IPS DF 6.9 (cell line): ENCODE measurements at regions not wholly inside any gene's neighbourhood (a gene's known extent, or its start where the extent isn't known, plus 50 kb on each side); places are given as distances from the start of the nearest gene placed in this dataset.

Experiments
- DNase-seq: peaks from one replicate; pipeline ENCODE4 v3.0.0-alpha.2; 2013; ENCODE audit warnings: low read depth, low spot score
- H3K27ac ChIP-seq: one replicate; pipeline ENCODE4 v1.5.1; 2013; ENCODE audit warnings: low read length, control low read depth
- H3K27me3 ChIP-seq: 2 replicates; pipeline ENCODE4 v1.6.1; 2013; ENCODE audit warnings: mild to moderate bottlenecking, low read length; ENCODE audit not compliant: control insufficient read depth, insufficient read depth
- H3K36me3 ChIP-seq: 2 replicates; pipeline ENCODE4 v1.6.1; 2013; ENCODE audit warnings: low read length; ENCODE audit not compliant: control insufficient read depth, insufficient read depth
- H3K4me1 ChIP-seq: 2 replicates; pipeline ENCODE4 v1.6.1; 2013; ENCODE audit warnings: low read length; ENCODE audit not compliant: control insufficient read depth, insufficient read depth
- H3K4me3 ChIP-seq: 2 replicates; pipeline ENCODE4 v1.5.1; 2013; ENCODE audit warnings: mild to moderate bottlenecking, low read length
- H3K9me3 ChIP-seq: 2 replicates; pipeline ENCODE4 v1.6.1; 2013; ENCODE audit warnings: low read length, inconsistent platforms; ENCODE audit not compliant: control insufficient read depth, insufficient read depth
- WGBS: extraction: QIAGEN DNeasy Blood & Tissue Kit; methylation state at CpG from one replicate; pipeline ENCODE4 v1.1.7; 2013; ENCODE audit warnings: mixed read lengths, missing lambda C conversion rate; ENCODE audit not compliant: insufficient read length, insufficient coverage; 5-methylcytosine and 5-hydroxymethylcytosine counted together

DNA sequence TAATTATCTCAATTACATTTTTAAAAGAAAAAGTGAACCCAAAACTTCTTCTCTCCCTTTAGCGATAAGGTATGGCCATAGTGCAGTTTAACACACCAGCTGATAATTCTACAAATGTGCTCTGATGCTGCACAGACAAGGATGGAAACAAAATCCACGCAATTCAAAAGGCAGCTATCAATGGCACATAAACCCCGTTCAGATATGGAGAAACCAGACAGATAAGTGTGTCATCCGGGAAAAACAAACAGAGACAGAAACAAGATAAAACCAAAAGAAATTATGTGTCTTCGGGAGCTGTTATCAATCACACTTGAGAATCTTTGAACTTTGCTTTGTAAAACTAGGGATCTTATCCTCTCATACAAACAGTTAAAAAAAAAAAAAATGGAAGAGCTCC lies 73.6 kb downstream of the SIPA1L2 start:
- Histone ChIP-seq H3K9me3 (no peaks in the 10 kb centered on the region), H3K4me1 (peaks cover 7% of the 10 kb centered on the region; the same call in 1 of the 2 replicates), H3K4me3 (no peak overlapping the region), H3K27me3 (no peaks in the 10 kb centered on the region), H3K27ac (no peak overlapping the region), H3K36me3 (no peaks in the 10 kb centered on the region)
- WGBS = no CpG with 5 or more reads among the region's 5 CpGs
- no peak for DNase-seq

DNA sequence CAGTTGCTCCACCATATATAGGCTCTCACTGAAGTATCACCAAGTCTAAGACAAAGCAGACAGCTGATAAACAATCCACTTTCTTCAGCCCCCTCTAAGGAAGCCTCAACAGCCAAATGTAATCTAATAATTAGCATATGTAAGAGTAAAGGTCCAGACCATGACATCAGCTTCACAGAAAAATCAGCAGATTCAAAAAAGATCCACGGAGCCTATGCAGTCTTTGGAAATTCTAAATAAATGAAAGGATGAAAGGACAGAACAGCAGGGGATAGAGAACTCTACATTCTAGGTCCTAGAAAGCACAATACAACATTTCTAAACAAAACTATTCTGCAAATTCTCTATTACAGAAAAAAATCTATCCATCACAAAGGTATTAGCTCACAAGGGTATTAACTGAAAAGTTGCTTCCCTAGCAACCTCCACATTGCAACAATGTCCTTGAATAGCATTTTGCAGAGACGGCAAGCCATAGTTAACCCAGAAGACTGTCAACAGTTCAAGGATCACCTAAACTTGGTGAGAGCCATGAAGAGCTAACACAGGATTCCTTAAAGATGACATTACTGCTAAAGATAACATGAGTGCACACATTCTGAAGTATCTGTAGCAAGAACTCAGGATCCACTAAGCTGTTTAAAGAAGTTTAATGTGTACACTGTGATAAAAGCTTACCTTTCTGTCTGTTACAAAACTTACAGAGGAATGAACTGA lies 74.3 kb downstream of the SIPA1L2 start:
- Histone ChIP-seq H3K4me1 (peaks cover 7% of the 10 kb centered on the region; the same call in 1 of the 2 replicates), H3K9me3 (no peaks in the 10 kb centered on the region), H3K36me3 (no peaks in the 10 kb centered on the region), H3K27ac (no peak overlapping the region), H3K27me3 (no peaks in the 10 kb centered on the region), H3K4me3 (no peak overlapping the region)
- no peak for DNase-seq
- WGBS = no CpG with 5 or more reads among the region's 2 CpGs

DNA sequence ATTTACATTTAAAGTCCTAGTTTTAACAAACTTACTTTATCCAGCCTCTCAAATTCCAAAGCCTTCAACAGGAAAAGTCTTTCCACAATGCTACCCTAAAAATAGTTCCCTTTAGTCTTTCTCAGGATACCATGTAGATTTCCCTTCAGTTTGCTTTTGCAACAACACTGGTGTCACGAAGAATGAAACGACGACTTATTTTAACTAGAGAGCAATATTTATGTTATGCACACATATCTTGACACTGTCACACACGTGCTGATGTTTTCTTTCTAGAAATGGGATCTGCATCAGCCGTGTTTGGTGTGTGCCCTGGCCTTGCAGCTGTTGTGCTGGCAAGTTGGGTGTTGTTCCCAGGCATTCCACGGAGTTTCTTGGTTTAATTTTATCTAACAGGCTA lies 75.5 kb downstream of the SIPA1L2 start:
- no peak for DNase-seq
- Histone ChIP-seq H3K4me3 (no peak overlapping the region), H3K36me3 (no peaks in the 10 kb centered on the region), H3K27ac (no peak overlapping the region), H3K9me3 (no peaks in the 10 kb centered on the region), H3K27me3 (no peaks in the 10 kb centered on the region), H3K4me1 (peaks cover 7% of the 10 kb centered on the region; the same call in 1 of the 2 replicates)
- no CpG with 5 or more reads among the region's 6 CpGs for WGBS

DNA sequence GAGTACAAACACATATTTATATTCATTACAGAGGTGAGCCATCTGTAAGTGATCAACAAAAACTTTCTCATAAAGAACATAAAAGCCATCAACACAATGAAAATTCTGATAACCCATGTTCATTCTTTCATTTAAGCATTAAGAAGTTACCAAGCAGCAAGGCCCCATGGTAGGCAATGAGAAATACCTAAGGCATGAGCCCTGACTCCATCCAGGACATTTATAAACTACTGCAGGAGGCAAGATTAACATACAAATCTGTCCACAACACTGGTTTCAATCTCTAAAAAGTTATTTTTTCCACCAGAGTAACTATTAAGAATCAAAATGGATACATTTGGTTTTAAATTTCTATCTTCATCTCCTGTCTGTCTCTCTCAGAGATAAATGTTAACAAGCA lies 76.1 kb downstream of the SIPA1L2 start:
- H3K27ac ChIP-seq = no peak overlapping the region
- DNase-seq = no peak
- peaks cover 9% of the 10 kb centered on the region for H3K4me1 ChIP-seq
- H3K4me3 ChIP-seq = no peak overlapping the region
- H3K36me3 ChIP-seq = no peaks in the 10 kb centered on the region
- no peaks in the 10 kb centered on the region for H3K9me3 ChIP-seq
- no peaks in the 10 kb centered on the region for H3K27me3 ChIP-seq

DNA sequence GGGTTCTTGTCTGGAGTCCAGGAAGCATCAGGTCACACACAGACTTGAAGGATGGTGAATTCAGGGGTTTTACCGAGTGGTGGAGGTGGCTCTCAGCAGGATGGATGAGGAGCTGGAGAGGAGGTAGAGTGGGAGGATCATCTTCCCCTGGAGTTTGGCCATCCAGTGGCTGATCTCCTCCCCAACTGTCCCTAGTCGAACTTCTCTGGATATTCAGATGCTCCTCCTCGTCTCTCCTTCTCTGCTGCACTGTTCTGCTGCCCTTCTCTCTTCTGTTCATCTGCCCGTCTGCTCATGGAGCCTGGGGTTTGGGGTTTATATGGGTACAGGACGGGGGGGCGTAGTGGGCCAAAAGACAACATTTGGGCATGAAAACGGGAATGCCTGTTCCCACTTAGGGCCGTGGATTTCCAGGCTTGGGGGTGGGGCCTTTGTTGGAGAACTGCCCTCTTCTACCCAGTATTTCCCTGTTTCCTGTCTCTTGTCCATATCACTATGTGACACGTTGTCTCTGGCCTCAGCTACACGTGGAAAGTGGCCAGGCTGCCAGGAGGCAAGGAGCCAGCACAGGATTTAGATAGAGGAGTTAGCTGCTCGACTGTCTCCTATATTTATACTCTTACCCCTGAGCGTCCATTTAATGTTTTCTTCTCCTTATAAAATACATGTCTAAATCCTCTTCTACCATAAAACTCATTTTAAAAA lies 76.7 kb downstream of the SIPA1L2 start:
- no peak for DNase-seq
- 100% methylated on average over 1 of the region's 12 CpGs for WGBS
- no peaks in the 10 kb centered on the region for H3K9me3 ChIP-seq
- H3K27me3 ChIP-seq = no peaks in the 10 kb centered on the region
- no peak overlapping the region for H3K4me3 ChIP-seq
- no peak overlapping the region for H3K27ac ChIP-seq
- peaks cover 11% of the 10 kb centered on the region for H3K4me1 ChIP-seq
- H3K36me3 ChIP-seq = no peaks in the 10 kb centered on the region

DNA sequence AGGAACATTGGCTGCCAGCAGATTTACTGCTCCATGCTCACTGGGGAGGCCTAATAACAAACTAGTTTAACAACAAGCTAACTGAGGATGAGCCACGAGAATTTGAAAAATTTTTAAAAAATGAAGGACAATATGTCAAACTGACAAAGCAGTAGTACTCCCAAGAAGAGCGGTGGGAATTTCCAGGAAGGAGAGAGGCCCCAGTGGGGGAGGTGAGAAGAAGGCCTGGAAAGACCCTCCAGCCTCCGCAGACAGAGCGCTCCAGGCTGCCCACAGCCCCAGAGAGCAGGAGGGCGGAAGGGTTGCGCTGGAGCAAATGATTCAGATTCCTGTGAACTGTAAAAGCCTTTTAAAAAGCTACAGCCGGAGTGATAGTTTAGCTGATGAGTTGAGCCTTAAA lies 78.5 kb downstream of the SIPA1L2 start:
- no peak overlapping the region for H3K4me3 ChIP-seq
- H3K27me3 ChIP-seq = no peaks in the 10 kb centered on the region
- H3K27ac ChIP-seq = no peak overlapping the region
- peaks cover 9% of the 10 kb centered on the region for H3K4me1 ChIP-seq
- no CpG with 5 or more reads among the region's 7 CpGs for WGBS
- no peak for DNase-seq
- H3K36me3 ChIP-seq = no peaks in the 10 kb centered on the region
- H3K9me3 ChIP-seq = no peaks in the 10 kb centered on the region

DNA sequence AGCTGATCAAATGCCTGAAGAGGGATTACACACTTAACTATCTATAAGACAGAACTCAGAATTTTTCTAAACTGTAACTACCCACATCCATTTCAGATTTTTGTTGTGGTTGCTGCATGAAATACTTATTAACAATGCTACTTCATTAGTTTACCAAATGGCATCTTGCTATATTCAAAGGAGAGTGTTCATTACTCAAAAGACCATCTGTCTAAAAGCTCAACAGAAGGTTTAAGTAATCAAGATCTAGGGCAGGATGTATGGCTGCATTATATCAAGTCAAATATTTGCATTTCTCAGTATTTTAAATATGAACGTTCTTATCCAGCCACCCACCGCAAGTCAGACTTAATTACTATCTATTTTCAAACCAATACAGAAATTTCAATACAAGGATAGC lies 79.9 kb downstream of the SIPA1L2 start:
- H3K36me3 ChIP-seq = no peaks in the 10 kb centered on the region
- no peaks in the 10 kb centered on the region for H3K9me3 ChIP-seq
- no peak for DNase-seq
- H3K4me1 ChIP-seq = peaks cover 6% of the 10 kb centered on the region
- no peak overlapping the region for H3K4me3 ChIP-seq
- H3K27ac ChIP-seq = no peak overlapping the region
- WGBS = no CpG with 5 or more reads among the region's 2 CpGs
- no peaks in the 10 kb centered on the region for H3K27me3 ChIP-seq

DNA sequence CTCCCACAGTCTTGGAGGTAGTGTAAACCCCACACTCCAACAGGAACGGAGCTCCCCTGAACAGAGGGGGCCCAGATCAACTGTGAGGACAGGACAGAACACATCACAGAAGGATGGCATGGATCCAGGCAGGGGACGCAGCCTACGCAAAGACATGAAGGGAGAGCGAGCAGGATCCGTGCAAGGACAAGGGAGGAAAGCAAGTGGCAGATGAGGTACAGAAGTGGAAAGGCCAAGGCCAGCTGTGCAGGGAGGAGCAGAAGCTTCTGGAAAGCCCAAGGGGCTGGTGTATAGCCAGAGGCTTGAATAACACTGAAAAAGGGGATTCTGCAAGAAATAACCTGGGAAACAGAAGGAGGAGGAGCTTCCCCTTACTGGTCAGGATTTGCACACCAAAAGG lies 81.2 kb downstream of the SIPA1L2 start:
- peaks cover 4% of the 10 kb centered on the region; the same call in 1 of the 2 replicates for H3K4me1 ChIP-seq
- H3K27me3 ChIP-seq = no peaks in the 10 kb centered on the region
- DNase-seq = no peak
- WGBS = no CpG with 5 or more reads among the region's 5 CpGs
- H3K4me3 ChIP-seq = no peak overlapping the region
- no peak overlapping the region for H3K27ac ChIP-seq
- H3K9me3 ChIP-seq = no peaks in the 10 kb centered on the region
- no peaks in the 10 kb centered on the region for H3K36me3 ChIP-seq

DNA sequence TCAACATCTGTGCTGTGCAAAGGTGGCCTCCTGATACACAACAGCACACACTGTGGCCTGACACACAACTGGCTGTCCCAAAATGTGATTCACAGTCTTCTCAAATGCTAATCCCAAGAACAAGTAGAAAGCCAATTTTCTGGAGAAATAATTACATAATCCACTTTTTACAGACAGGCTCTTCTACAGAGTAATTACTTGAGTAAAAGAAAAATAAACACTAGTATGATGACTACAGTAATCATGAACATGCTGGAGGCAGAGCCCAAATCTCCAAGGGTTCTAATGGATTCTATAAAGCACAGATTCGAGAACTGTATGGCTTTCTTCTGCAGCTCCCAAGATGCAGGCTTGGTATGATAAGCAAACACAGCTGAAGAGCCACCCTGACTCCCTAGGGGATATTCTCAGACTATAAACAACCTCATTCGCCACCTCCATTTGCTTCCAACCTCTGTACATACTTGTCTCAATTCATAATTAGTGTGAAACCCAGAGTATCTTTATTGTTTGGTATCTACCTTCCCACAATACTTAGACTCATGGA lies 81.9 kb downstream of the SIPA1L2 start:
- Histone ChIP-seq H3K4me1 (peaks cover 4% of the 10 kb centered on the region; the same call in 1 of the 2 replicates), H3K4me3 (no peak overlapping the region), H3K36me3 (no peaks in the 10 kb centered on the region), H3K9me3 (no peaks in the 10 kb centered on the region), H3K27ac (no peak overlapping the region), H3K27me3 (no peaks in the 10 kb centered on the region)
- WGBS = no CpG with 5 or more reads among the region's 2 CpGs
- DNase-seq = no peak

DNA sequence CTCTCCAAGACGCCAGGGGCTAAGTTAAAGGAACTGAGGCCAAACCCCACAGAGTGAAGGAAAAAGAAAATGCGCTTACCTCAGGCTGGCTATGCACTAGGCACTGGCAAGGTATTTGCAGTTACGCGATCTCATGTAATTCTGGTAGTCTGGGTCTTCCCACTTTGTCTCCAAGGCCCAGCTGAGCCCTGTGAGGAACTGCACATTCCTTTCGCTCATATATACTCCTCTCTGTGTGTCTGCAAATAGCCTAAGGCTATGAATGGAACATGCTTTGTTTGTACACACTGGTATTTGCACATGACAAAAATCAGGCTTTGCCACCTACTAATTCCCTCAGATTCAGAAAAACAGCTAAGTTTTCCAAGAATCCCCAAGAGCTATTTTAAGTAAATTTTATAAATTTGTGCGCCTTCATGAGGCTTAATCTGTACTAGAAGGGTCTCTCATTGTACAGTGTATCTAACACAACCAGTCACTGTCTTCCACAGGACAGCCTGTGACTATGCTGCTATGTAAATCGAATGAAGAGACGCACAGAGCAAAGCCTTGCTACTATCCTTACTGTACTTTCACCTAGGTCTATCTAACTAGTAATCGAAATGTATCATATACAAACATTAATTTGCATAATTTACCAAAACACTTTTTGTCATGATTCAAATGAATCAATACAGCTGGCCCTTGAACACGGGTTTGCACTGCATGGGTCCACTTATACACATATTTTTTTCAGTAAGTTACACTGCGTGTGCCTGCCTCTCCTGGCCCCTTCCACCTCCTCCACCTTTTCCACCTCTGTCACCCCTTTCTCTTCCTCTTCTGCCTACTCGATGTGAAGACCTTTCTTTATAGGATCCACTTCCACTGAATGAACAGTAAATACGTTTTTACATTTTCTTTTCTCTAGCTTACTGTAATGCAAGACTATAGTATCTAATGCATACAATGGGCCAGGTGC lies 87.0 kb downstream of the SIPA1L2 start:
- Histone ChIP-seq H3K9me3 (no peaks in the 10 kb centered on the region), H3K36me3 (no peaks in the 10 kb centered on the region), H3K27me3 (no peaks in the 10 kb centered on the region), H3K4me1 (peaks cover 4% of the 10 kb centered on the region; the same call in 1 of the 2 replicates), H3K27ac (no peak overlapping the region), H3K4me3 (no peak overlapping the region)
- DNase-seq = no peak
- WGBS = no CpG with 5 or more reads among the region's 13 CpGs
